GM12873 (cell line): ENCODE measurements at regions not wholly inside any gene's neighbourhood (a gene's known extent, or its start where the extent isn't known, plus 50 kb on each side); places are given as distances from the start of the nearest gene placed in this dataset.

ENCODE experiments used
- CTCF ChIP-seq: IDR thresholded peaks from 2 replicates; pipeline ENCODE4 v1.5.1; 2012; ENCODE audit warnings: low read depth, mild to moderate bottlenecking, moderate library complexity, low read length, control low read depth; ENCODE audit not compliant: insufficient read depth; ENCODE audit errors: missing control alignments

- TF ChIP-seq CTCF = no peak
These were observed 174.7 kb upstream of the PTCH1 start for GRCh38 chr9:95691435-95691834.

GRCh38 chr9:95689669-95690068, 172.9 kb upstream of the PTCH1 start:
- no peak for TF ChIP-seq CTCF

- no peak for TF ChIP-seq CTCF
These were observed 167.7 kb upstream of the PTCH1 start for GRCh38 chr9:95684516-95684915.

- TF ChIP-seq CTCF = no peak
These were observed 163.1 kb upstream of the PTCH1 start for GRCh38 chr9:95679874-95680273.

- no peak for TF ChIP-seq CTCF
These were observed 162.0 kb upstream of the PTCH1 start for GRCh38 chr9:95678759-95679158.

GRCh38 chr9:95670122-95670521, 153.4 kb upstream of the PTCH1 start:
- TF ChIP-seq CTCF = no peak

- no peak for TF ChIP-seq CTCF
These were observed 152.5 kb upstream of the PTCH1 start for GRCh38 chr9:95669253-95669652.
